HG02885 (cell line): ENCODE measurements at regions not wholly inside any gene's neighbourhood (a gene's known extent, or its start where the extent isn't known, plus 50 kb on each side); places are given as distances from the start of the nearest gene placed in this dataset.

Source experiments
- ATAC-seq: cut with Tn5 transposase; IDR thresholded peaks from one replicate; pipeline ENCODE4 v1.9.1; 2021; ENCODE audit warnings: mild to moderate bottlenecking; ENCODE audit not compliant: unreplicated experiment, poor library complexity

DNA sequence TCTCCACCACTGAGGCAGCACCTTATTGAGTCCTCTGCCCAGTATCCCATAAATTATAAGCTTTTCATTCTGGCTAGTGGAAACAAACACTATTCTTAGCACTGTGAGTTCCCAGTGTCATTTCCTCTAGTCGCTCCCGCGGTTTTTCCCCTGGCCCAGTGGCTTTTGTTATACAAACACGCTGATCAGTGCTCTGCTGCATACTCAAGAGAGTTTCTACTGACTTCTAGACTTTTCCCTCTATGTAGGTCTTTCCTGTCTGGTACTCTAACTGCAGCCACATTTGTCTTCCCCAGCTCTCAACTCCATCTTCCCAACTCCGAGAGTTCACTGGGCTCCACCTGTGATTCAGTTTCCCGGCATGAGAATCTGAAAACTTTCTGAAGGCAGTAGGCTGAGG is 556.6 kb upstream of the SALL1 start:
- ATAC-seq, result no peak

GRCh38 chr16:51705142-51705541 is 554.1 kb upstream of the SALL1 start:
- ATAC-seq, result no peak

DNA sequence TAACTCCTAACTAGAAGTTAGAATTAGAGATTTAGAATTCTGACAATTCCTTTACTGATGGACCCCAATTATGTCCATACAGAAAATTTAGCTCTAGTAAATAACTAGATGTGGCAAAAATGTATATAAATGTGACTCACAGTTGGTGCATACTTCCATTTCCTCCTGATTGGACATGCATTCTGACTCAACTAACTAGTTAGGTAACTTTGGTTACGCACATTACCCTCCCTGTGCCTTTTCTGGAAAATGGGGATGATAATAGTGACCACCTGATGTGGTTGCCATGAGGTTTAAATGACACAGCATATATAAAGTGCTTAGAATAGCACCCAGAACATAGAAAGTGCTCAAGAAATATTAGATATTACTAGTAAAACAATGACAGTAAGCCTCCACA is 550.0 kb upstream of the SALL1 start:
- ATAC-seq, result no peak

- ATAC-seq, result no peak
These were observed 548.8 kb upstream of the SALL1 start for GRCh38 chr16:51699686-51700396.

DNA sequence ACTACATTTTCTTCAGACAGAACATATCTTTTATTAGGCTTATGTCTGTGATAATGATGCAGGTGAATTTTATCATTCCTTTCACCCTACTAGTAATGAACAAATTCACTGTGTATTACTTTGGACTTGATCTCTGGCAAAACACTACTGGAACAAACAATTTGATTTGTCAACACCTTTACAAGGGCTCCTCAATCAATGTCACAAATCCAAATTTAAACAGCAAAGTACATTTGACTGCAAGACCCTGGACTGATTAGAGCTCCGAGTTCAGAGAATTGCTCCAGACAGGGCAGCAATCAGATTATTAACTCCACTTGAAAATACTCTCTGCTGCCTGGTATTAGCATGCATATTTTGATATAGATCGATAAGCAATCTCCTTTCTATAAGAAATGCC is 547.6 kb upstream of the SALL1 start:
- no peak for ATAC-seq

- no peak for ATAC-seq
These were observed 546.4 kb upstream of the SALL1 start for GRCh38 chr16:51697454-51697853.

- no peak for ATAC-seq
These were observed 545.3 kb upstream of the SALL1 start for GRCh38 chr16:51696376-51696775.

GRCh38 chr16:51691109-51691508 is 540.0 kb upstream of the SALL1 start:
- ATAC-seq, result no peak

- no peak for ATAC-seq
These were observed 534.4 kb upstream of the SALL1 start for GRCh38 chr16:51685498-51685897.

DNA sequence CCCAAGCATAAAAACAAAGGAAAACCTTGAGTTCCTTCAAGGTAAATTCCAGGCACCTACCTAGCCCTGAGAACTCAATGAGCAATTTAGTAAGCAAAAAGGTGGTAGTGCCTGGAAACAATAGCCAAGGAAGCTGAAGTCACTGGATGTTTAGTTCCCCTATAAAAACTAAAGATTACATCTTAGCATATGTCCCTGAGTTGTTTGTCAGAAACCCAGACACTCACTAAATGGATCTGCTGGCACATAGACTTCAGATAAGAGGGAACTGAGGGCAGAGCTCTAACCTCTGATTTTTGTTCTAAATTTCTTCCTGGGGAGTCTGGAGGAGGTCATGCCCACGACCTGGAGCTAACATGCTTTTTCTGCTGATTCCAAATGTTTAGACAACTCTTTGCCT is 532.8 kb upstream of the SALL1 start:
- no peak for ATAC-seq

DNA sequence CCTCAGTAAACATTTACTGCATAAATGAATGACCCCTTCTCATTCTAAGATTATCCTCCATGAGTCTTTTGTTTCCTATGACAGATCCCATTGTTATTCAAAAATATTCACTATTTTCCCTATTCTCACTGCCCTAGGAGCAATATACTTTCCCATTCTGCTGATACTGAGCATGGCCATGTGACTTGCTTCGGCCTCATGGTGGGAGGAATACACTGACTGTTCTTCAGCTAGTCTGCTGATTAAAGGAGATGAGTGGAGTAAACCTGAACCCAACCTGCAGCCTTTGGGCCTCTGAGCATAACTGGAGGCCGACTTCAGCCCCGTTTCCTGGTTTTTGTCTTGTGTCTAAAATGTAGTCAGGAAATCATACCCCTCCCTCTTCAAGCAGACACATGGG is 531.8 kb upstream of the SALL1 start:
- no peak for ATAC-seq

- ATAC-seq, result no peak
These were observed 523.5 kb upstream of the SALL1 start for GRCh38 chr16:51674615-51675014.

DNA sequence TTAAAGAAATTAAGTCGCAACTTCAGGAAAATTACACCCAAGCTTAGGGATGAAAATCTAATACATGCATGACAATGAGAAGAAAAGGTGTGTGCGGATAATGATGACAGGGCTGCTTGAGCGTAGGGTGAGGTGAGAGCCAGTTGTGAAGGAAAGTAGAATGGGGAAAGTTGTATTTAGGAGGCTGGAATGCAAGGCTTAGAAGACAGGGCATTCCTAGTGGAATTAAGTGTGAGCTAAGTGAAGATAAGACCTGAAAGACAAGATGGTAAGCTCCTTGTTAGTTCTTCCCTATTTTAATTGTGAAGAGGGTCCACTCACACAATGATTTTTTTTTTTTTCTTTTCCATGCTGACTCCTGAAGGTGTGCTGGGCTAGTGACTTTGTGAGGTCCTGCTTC is 519.5 kb upstream of the SALL1 start:
- no peak for ATAC-seq

DNA sequence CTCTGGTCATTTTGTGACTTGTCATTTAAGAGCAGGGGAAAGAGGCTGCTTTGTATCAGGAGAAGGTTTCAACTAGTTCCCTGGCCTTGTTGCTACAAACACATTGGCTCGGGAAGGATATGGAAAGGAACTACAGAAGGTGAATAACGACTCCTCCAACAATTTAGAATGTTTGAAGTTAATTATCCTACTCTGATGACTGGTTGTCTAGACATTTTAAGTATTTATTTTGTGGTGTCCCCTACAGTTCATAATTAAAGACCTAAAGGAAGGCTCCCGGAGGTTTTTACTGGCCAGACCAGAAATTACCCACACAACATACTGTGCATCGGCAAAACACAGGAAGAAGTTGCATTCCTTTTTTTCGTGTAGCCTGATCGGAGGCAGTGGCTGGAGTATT is 515.8 kb upstream of the SALL1 start:
- ATAC-seq, result no peak

GRCh38 chr16:51666074-51666473 is 515.0 kb upstream of the SALL1 start:
- no peak for ATAC-seq

- ATAC-seq, result no peak
These were observed 514.4 kb upstream of the SALL1 start for GRCh38 chr16:51665436-51665998.

DNA sequence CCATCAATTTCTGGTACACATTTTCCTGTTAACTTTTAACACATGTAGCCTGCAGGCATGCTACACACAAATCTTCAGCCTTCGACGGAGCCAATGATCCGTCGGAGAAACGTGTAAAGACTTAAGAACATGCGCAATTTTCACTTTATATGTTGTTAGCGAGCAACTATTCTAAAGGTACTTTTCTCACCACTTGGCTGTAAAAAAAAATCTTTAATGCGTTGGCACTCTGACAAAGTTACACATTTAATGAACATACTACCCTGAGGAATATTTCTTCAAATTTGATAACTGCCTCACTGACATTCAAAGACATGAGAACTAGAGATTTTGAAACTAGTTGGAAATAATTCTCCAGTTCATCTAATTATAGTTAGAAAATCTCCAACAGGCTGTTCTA is 507.5 kb upstream of the SALL1 start:
- ATAC-seq, result no peak

GRCh38 chr16:51657848-51658247 is 506.8 kb upstream of the SALL1 start:
- ATAC-seq, result no peak

DNA sequence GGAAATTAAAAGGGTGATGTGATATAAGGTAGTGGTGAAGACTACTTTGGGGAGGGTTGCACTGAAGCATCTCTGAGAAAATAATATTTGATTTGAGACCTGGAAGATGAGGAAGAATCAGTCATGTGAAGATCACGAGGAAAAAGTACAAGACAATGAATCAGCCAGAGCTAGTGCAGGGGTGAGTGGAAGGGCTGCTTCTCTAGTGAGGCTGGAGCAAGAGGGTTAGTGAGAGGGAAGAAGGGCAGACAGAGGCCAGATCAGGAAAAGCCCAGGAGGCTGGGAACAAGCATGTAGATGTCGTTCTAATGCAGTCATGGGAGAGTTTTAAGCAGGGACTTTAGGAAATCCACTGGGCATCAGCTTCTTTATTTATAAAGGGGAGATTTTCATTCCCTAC is 504.2 kb upstream of the SALL1 start:
- no peak for ATAC-seq

GRCh38 chr16:51651061-51651466 is 500.0 kb upstream of the SALL1 start:
- ATAC-seq, result no peak

GRCh38 chr16:51649631-51650030 is 498.6 kb upstream of the SALL1 start:
- no peak for ATAC-seq

- ATAC-seq, result no peak
These were observed 497.5 kb upstream of the SALL1 start for GRCh38 chr16:51648526-51648925.
